IgD-negative memory B cell (primary cell): ENCODE measurements at regions not wholly inside any gene's neighbourhood (a gene's known extent, or its start where the extent isn't known, plus 50 kb on each side); places are given as distances from the start of the nearest gene placed in this dataset.
A peak's percentile ranks its signal among the peaks of the same experiment; 100 is the strongest.

Experiments used
- H3K27ac Mint-ChIP-seq, 3 donors: one replicate each; pipeline ENCODE4 v1.8.0; 2020 to 2022; ENCODE audit warnings: mild to moderate bottlenecking in 3 of 3, mixed read lengths in 3 of 3, moderate library complexity in 1 of 3
- H3K27me3 Mint-ChIP-seq: one replicate; pipeline ENCODE4 v1.8.0; 2021; ENCODE audit warnings: mixed read lengths
- H3K36me3 Mint-ChIP-seq: one replicate; pipeline ENCODE4 v1.8.0; 2020; ENCODE audit warnings: mild to moderate bottlenecking, mixed read lengths
- H3K4me1 Mint-ChIP-seq, 3 donors: one replicate each; pipeline ENCODE4 v1.8.0; 2020 to 2022; ENCODE audit warnings: mixed read lengths in 3 of 3, mild to moderate bottlenecking in 1 of 3
- H3K4me3 Mint-ChIP-seq, 4 donors: one replicate each; pipeline ENCODE4 v1.8.0; 2020 to 2022; ENCODE audit warnings: mild to moderate bottlenecking in 4 of 4, mixed read lengths in 4 of 4, moderate library complexity in 3 of 4
- H3K9me3 Mint-ChIP-seq, 3 donors: one replicate each; pipeline ENCODE4 v1.8.0; 2020 to 2021; ENCODE audit warnings: mixed read lengths in 3 of 3, mild to moderate bottlenecking in 1 of 3

DNA sequence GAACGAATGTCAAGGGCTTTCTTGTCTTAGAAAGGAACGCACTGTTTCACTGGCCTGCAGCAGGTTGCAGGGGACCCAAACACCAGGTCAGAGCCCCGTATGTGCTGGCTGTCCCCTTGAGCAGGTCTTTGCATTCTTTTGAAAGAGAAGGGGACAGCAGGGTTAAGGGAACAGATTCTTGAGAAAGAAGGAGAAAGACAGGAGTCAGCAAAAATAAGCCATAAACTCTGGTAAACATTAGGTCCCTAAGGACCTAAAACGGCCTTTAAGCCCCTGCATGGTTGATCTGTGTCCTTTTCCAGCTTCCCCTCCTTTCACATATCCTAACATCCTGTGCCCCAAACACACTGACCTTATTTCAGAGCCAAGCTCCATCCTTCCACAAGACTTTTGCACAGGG lies 190.8 kb upstream of the ADRA1B start:
- no peak overlapping the region for H3K27ac Mint-ChIP-seq
- no peaks in the 10 kb centered on the region for H3K36me3 Mint-ChIP-seq
- peaks cover 8 to 11% (median 8%) of the 10 kb centered on the region in 3 donors for H3K4me1 Mint-ChIP-seq
- H3K9me3 Mint-ChIP-seq = peaks cover 0 to 7% (median 2%) of the 10 kb centered on the region in 3 donors
- H3K4me3 Mint-ChIP-seq = no peak overlapping the region
- H3K27me3 Mint-ChIP-seq = peaks cover 22% of the 10 kb centered on the region

DNA sequence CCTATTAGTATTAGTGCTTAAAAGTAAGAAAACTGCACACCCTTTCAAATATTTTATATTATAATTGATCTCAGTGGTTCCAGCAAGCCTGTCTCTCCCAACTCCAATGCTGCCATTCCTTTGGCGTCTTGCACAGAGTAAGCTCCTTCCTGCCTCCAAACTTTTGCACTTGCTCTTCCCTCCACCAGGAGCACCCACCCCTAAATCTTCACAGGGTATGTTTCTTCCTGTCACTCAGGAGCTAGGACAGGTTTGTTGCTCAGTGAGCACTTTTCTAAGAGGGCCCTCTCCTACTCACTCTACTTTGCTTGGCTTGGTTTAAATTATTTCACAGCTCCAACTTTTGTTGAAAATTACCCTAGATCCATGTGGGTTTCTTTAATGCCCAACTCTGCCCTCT lies 189.1 kb upstream of the ADRA1B start:
- no peak overlapping the region for H3K27ac Mint-ChIP-seq
- peaks cover 0 to 7% (median 2%) of the 10 kb centered on the region in 3 donors for H3K9me3 Mint-ChIP-seq
- peaks cover 25% of the 10 kb centered on the region for H3K27me3 Mint-ChIP-seq
- no peaks in the 10 kb centered on the region for H3K36me3 Mint-ChIP-seq
- no peak overlapping the region for H3K4me3 Mint-ChIP-seq
- peaks cover 10 to 20% (median 11%) of the 10 kb centered on the region in 3 donors for H3K4me1 Mint-ChIP-seq

DNA sequence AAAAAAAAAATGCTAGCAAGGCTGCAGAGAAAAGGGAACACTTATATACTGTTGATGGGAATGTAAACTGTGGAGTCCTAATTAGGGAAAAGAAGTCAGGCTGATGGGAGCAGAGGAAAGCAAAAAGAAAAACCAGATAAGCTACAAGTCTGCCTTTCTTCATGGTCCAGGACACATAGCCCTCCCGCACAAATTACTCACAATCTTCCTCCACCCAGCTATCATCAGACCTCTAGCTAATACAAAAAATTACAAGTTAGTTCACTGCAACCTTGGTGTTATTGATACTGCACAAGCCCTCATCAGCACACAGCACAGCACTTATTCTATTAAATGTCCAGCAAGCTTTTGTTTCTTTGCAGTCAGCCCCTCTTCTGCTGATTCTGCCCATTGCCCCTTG lies 186.0 kb upstream of the ADRA1B start:
- Mint-ChIP-seq H3K36me3 (no peaks in the 10 kb centered on the region), H3K4me3 (peak overlapping the region in 1 of 4 donors; percentile 42), H3K4me1 (peaks cover 22 to 32% (median 25%) of the 10 kb centered on the region in 3 donors), H3K27me3 (peaks cover 41% of the 10 kb centered on the region), H3K9me3 (peaks cover 0 to 7% (median 2%) of the 10 kb centered on the region in 3 donors), H3K27ac (peak overlapping the region in 1 of 3 donors; percentile 27)

DNA sequence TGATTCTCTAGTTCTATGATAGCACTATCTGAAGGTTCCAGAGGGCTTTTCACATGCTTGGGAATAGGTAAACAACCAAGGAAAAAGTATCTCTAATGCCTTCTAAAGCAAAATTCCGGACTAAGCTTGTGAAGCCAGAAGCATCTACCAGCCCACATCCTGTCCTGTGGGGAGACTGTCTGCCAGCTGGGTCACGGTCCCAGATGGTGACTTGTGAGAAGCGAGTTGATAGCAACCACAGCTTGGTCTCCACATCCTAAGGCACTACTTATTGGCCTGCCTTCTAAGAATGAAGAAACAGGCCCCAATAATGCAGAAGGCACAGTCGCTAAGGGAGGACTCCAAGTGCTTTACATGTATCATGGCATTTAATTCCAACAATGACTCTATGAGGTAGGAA lies 184.1 kb upstream of the ADRA1B start:
- Mint-ChIP-seq H3K9me3 (peaks cover 0 to 7% (median 2%) of the 10 kb centered on the region in 3 donors), H3K4me3 (peak overlapping the region in 1 of 4 donors; percentile 18), H3K27ac (no peak overlapping the region), H3K36me3 (no peaks in the 10 kb centered on the region), H3K4me1 (peaks cover 25 to 32% (median 25%) of the 10 kb centered on the region in 3 donors), H3K27me3 (peaks cover 46% of the 10 kb centered on the region)

DNA sequence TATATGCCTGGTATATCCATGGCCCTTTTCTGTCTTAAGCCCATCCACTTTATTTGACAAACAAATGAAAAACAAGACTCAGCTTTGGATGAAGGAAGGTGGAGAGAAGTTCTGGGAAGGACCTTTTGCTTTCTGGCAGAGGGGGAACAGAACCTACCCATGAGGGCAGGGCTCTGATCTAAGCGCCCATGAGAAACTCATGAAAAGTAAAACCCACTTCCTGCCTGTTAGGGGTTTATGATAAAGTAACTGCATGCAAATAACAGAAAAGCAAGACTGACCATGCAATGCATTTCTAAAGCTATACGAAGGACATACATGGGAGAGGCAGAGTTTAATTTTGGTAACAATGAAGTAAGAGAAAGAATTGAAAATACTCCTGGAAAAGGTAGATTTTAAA lies 181.9 kb upstream of the ADRA1B start:
- Mint-ChIP-seq H3K9me3 (peaks cover 0 to under 1% (median 0%) of the 10 kb centered on the region in 3 donors), H3K27ac (peak overlapping the region in 1 of 3 donors; percentile 86), H3K27me3 (peaks cover 42% of the 10 kb centered on the region), H3K4me1 (peaks cover 25 to 32% (median 25%) of the 10 kb centered on the region in 3 donors), H3K4me3 (peak overlapping the region in 2 of 4 donors; percentile 0 to 59), H3K36me3 (no peaks in the 10 kb centered on the region)

DNA sequence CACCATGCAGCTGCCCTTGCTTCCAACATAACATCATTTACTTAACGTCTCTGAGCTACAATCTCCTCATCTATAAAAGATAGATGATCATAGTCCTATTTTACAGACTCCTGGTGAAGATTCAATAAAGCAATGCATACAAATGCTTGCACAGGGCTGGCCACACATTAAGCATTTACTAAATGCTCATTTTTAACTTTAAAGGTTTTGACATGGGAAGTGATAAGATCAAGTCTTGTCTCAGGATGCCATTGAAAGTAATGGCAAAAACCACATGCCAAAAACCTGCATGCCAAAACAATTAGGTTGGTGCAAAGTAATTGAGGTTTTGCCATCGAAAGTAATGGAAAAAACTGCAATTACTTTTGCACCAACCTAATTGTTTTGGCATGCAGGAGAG lies 181.2 kb upstream of the ADRA1B start:
- no peaks in the 10 kb centered on the region for H3K9me3 Mint-ChIP-seq
- peaks cover 19 to 29% (median 22%) of the 10 kb centered on the region in 3 donors for H3K4me1 Mint-ChIP-seq
- no peaks in the 10 kb centered on the region for H3K36me3 Mint-ChIP-seq
- H3K27me3 Mint-ChIP-seq = peaks cover 40% of the 10 kb centered on the region
- peak overlapping the region in 1 of 4 donors; percentile 50 for H3K4me3 Mint-ChIP-seq
- H3K27ac Mint-ChIP-seq = no peak overlapping the region

DNA sequence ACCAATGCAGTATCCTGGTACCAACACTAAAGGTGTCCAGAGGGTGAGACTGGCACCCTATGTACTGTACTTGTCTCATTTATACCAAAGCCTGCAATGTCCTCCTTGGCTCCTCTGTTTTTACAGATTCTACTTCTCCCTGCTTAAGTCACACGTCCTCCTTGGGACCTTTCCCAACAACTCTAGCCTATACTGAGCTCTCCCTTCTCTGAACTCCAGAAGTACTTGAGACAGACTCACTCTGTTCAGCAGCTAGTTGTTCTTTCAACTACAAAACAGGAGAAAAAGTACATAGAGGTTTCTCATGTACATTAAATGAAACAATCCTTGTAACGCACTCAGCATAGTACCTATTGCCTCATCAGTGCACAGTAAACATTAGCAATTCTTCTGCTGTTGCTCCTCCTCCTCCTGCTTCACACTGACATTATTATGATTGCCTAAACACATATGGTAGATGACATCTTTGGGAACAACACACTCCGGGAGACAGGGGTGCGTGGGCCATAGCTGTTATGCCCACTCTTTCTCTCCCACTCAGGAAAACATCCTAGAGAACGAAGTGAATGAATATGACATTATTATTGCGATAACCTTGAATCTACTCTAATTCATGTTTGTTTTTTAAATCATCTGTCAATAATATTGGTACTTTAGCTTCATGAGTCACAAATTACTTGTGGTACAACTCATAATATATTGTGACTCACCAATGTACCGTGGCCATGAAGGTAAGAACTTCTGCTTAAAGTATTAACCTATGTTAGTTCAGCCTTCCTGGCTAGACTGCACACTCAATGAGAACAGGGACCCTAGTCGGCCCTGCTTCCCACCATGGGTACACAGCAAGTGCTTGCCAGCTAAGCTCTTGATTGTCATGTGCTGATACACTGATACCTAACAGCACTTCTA lies 180.3 kb upstream of the ADRA1B start:
- Mint-ChIP-seq H3K36me3 (peaks cover 2% of the 10 kb centered on the region), H3K4me1 (peaks cover 15 to 20% (median 16%) of the 10 kb centered on the region in 3 donors), H3K9me3 (peaks cover 2 to 7% (median 3%) of the 10 kb centered on the region in 3 donors), H3K4me3 (no peak overlapping the region), H3K27me3 (peaks cover 40% of the 10 kb centered on the region), H3K27ac (no peak overlapping the region)

DNA sequence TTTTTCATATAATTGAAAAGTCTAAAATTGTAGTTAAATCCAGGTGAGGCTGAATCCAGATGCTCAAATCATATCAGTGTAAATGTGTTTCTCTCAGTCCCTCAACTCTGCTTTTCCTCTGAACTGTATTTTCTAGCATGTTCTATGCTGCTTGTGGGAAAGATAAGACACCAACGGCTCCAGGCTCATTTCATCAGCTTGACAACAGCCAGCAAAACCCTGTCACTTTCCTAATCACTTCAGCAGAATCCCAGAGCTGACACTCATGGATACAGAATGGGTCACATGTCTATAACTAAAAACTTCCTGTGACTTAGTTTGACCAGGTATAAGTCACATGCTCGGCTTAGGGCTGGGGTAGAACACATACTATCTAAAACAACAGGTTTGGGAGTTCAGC lies 179.4 kb upstream of the ADRA1B start:
- Mint-ChIP-seq H3K27ac (no peak overlapping the region), H3K4me1 (peaks cover 14 to 16% (median 15%) of the 10 kb centered on the region in 3 donors), H3K36me3 (peaks cover 2% of the 10 kb centered on the region), H3K9me3 (peaks cover 2 to 10% (median 3%) of the 10 kb centered on the region in 3 donors), H3K27me3 (peaks cover 37% of the 10 kb centered on the region), H3K4me3 (no peak overlapping the region)

DNA sequence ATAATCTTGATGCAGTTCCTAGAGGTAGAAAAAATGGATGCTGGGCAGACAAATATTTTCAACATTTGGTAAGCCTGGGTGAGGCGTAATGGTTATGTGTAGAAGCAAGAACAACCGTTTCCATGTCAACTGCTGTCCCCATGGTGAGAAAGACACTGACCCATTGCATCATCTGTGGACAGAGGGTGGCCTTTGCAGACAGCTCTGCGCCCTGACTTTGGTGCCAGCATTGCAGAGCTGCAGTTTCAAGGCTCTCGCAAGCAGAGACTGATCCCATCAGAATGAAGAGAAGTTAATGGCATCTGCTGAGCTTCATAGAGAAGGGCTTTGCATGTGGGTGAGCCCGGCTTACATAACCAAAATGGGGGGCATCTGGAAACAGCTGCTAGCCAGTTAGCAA lies 179.0 kb upstream of the ADRA1B start:
- Mint-ChIP-seq H3K27ac (no peak overlapping the region), H3K36me3 (peaks cover 2% of the 10 kb centered on the region), H3K27me3 (peaks cover 34% of the 10 kb centered on the region), H3K9me3 (peaks cover 2 to 10% (median 3%) of the 10 kb centered on the region in 3 donors), H3K4me1 (peaks cover 11 to 16% (median 15%) of the 10 kb centered on the region in 3 donors), H3K4me3 (no peak overlapping the region)

DNA sequence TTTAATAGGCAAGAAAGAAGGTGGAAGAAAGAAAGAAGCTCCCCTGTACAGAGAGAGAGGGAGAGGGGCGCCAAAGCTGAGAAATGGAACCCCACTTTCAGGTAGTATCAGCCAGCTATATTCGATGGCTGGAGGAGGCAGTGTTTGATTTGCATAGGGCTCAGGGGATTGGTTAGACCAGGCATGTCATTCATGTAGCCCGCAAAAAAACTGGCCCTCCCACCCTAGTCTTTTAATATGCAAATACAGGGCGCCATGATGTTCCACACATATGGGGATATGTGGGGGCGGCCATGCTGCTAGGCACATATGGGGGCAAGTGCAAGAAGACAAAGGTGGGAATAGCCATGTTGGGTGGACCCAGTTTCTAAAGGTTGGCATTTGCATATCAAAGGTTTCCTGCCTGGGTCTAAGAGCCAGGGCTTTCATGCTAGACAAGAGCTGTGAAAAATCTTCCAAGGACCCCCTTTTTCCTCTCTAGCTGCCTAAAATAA lies 174.4 kb upstream of the ADRA1B start:
- Mint-ChIP-seq H3K4me3 (peak overlapping the region in 1 of 4 donors; percentile 33), H3K36me3 (peaks cover 4% of the 10 kb centered on the region), H3K4me1 (no peaks in the 10 kb centered on the region), H3K27ac (no peak overlapping the region), H3K9me3 (peaks cover 2 to 10% (median 6%) of the 10 kb centered on the region in 3 donors), H3K27me3 (peaks cover 16% of the 10 kb centered on the region)

DNA sequence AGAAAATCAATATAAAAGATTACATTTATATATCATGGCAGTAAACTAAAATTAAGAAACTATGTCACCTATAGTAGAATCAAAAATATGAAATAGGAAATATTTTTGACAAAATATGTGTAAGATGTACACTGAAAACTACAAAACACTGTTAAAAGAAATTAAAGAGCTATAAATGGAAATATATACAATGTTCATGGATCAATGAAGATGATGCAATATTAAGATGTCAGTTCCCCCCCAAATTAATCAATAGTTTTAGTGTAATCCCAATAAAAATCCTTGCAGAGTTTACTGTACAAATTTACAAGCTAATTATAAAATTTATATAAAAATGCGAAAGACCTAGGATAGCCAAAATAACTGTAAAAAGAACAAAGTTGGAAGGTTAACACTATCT lies 173.0 kb upstream of the ADRA1B start:
- H3K4me1 Mint-ChIP-seq = no peaks in the 10 kb centered on the region
- peaks cover 2 to 10% (median 6%) of the 10 kb centered on the region in 3 donors for H3K9me3 Mint-ChIP-seq
- H3K27ac Mint-ChIP-seq = no peak overlapping the region
- H3K4me3 Mint-ChIP-seq = no peak overlapping the region
- peaks cover 4% of the 10 kb centered on the region for H3K36me3 Mint-ChIP-seq
- peaks cover 8% of the 10 kb centered on the region for H3K27me3 Mint-ChIP-seq

DNA sequence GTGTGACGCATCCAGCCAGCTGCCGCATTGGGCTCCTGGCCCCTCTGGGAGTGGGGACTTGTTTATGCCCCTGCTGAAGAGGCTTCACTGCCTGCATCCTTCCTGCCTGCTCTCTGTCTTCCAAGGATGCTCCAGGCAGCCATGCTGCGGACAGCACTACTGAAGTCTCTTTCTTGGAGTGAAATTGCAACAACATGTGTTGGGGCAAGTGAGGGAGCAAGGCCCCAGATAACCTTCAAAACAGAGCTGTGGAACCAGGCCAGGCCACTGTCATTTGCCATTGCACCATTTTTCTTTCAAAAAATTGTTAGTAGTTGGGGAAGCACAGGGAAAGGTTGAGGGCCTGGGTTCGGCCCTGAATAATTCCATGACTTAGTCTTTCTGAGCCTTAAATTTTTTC lies 169.6 kb upstream of the ADRA1B start:
- Mint-ChIP-seq H3K4me1 (peaks cover 4 to 6% (median 5%) of the 10 kb centered on the region in 3 donors), H3K27me3 (no peaks in the 10 kb centered on the region), H3K9me3 (peaks cover 0 to 9% (median 6%) of the 10 kb centered on the region in 3 donors), H3K27ac (no peak overlapping the region), H3K36me3 (peaks cover 2% of the 10 kb centered on the region), H3K4me3 (no peak overlapping the region)

DNA sequence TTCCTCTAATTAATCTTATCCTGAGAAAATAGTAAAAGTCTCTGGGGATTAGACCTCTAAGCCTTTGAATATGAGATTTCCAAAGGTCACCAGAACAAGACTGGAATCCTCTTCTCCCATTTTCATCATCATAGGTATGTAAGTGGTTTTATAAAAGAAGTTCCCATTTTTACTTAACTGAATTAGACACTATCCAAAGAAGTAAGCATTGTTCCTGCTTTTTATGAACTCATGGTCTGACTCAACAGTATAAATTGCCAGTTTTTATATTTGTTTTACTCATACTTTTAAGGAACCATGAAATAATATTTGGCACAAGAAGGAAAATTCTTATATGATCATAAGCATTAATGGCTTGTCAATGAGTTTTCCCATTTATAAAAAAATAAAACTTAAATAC lies 167.1 kb upstream of the ADRA1B start:
- Mint-ChIP-seq H3K9me3 (peaks cover 5 to 18% (median 8%) of the 10 kb centered on the region in 3 donors), H3K27ac (no peak overlapping the region), H3K4me1 (peaks cover 4 to 6% (median 5%) of the 10 kb centered on the region in 3 donors), H3K36me3 (peaks cover 2% of the 10 kb centered on the region), H3K4me3 (no peak overlapping the region), H3K27me3 (no peaks in the 10 kb centered on the region)

DNA sequence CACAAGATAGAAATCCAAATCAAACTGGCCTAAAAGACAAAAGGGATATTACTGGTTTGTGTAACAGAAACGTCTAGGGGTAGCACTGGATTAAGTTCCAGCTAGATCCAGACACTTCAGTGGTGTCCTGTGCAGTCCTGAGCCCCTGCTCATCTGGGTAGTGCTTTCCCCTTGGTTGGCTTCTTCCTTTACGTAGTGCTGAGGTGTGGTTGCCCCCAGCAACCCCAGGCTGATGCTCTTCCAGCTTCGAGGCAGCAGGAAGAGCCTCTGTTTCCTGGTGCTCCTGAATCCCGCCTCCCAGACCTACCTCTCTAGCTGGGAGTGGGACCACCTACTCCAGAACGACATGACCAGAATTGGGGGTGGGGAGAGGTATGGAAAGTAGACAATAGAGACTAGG lies 166.1 kb upstream of the ADRA1B start:
- Mint-ChIP-seq H3K4me3 (no peak overlapping the region), H3K27ac (no peak overlapping the region), H3K4me1 (peaks cover 4 to 6% (median 5%) of the 10 kb centered on the region in 3 donors), H3K9me3 (peaks cover 5 to 15% (median 8%) of the 10 kb centered on the region in 3 donors), H3K36me3 (no peaks in the 10 kb centered on the region), H3K27me3 (no peaks in the 10 kb centered on the region)

DNA sequence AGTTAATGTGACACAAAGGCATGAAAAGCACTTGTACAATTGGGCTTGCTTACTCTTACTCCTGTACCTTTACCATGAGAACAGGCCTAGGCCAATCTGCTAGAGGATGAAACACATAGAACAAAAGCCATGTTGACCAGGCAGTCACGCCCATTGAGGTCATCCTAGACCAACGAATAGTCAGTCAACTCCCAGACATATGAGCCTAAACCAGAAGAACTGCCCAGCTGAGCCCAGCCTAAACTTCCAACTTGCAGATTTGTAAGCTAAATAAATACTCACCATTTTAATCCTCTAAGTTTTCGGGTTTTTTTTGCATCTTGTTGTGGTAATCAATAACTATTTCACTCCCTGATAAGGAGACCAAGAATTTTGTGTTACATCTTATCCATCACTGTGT lies 164.8 kb upstream of the ADRA1B start:
- Mint-ChIP-seq H3K27ac (no peak overlapping the region), H3K4me1 (peaks cover 4 to 6% (median 5%) of the 10 kb centered on the region in 3 donors), H3K27me3 (no peaks in the 10 kb centered on the region), H3K9me3 (peaks cover 5 to 15% (median 8%) of the 10 kb centered on the region in 3 donors), H3K4me3 (no peak overlapping the region), H3K36me3 (no peaks in the 10 kb centered on the region)
